Activated CD4-positive, alpha-beta memory T cell treated with anti-CD3 and anti-CD28 coated beads for 36 hours (primary cell): ENCODE measurements at regions not wholly inside any gene's neighbourhood (a gene's known extent, or its start where the extent isn't known, plus 50 kb on each side); places are given as distances from the start of the nearest gene placed in this dataset.

Experiments used
- CTCF ChIA-PET: fragments of 350-600 bp; sonication (Branson Sonifier 250); formaldehyde crosslinking; loops from one replicate; lab custom pipeline; 2021; ENCODE audit warnings: antibody characterized with exemption, inconsistent platforms; lab: Charles Lee
- POLR2A ChIA-PET: fragments of 350-600 bp; sonication (Branson Sonifier 250); formaldehyde crosslinking; loops from one replicate; lab custom pipeline; 2021; ENCODE audit warnings: antibody characterized with exemption; lab: Charles Lee
- DNase-seq: peaks from one replicate; pipeline ENCODE4 v3.0.0-alpha.2; 2020
- H3K27ac Mint-ChIP-seq: one replicate; pipeline ENCODE4 v1.8.0; 2021; ENCODE audit warnings: mixed read lengths
- H3K27me3 Mint-ChIP-seq: one replicate; pipeline ENCODE4 v1.8.0; 2021; ENCODE audit warnings: mixed read lengths
- H3K36me3 Mint-ChIP-seq: one replicate; pipeline ENCODE4 v1.8.0; 2021; ENCODE audit warnings: mixed read lengths
- H3K4me1 Mint-ChIP-seq: one replicate; pipeline ENCODE4 v1.8.0; 2021; ENCODE audit warnings: low read depth, mixed read lengths
- H3K4me3 Mint-ChIP-seq: one replicate; pipeline ENCODE4 v1.8.0; 2021; ENCODE audit warnings: mild to moderate bottlenecking, mixed read lengths
- H3K9me3 Mint-ChIP-seq: one replicate; pipeline ENCODE4 v1.8.0; 2021; ENCODE audit warnings: mixed read lengths
- intact Hi-C: fragments of 100-400 bp; cut with micrococcal nuclease; formaldehyde crosslinking; loops from one replicate; pipeline ENCODE4 v1.15.1; 2023

- no peaks in the 10 kb centered on the region for H3K36me3 Mint-ChIP-seq
- H3K4me3 Mint-ChIP-seq = no peak overlapping the region
- peaks cover 2% of the 10 kb centered on the region for H3K9me3 Mint-ChIP-seq
- H3K27me3 Mint-ChIP-seq = no peaks in the 10 kb centered on the region
- no peak overlapping the region for H3K27ac Mint-ChIP-seq
- no peak for DNase-seq
- ChIA-PET POLR2A (no interaction called here), CTCF (no interaction called here)
- H3K4me1 Mint-ChIP-seq = peaks cover 8% of the 10 kb centered on the region
- intact Hi-C loops = no loop called here
These were observed 154.8 kb upstream of the RAB4A start for GRCh38 chr1:229116114-229116513.

DNA sequence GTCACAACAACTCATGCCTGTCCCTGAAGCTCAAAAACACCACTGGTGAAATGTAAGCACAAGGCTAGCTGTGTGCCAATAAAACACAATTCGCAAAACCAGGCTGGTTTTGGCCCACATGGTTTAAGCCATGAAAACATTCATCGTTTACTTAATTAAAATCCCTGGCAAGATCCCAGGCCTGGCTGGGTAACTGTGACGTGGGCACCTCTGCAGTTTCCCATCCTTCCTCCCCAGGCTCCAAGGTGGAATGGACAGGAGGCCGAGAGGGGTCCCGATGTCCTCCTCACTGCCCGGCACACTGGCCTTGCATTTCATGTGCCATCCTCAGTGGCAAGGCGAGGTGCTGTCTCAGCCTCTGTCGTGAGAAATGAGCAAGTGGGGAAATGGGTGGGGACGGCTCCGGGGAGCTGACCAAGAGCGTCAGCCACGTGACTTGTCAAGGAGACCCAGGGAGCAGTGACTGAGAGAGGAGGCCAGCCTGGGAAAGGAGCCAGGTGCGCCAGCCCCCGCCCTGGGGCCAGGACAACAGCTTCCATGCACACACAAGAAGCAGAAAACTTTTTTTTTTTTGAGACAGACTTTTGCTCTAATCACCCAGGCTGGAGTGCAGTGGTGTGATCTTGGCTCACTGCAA, 153.1 kb upstream of the RAB4A start:
- POLR2A ChIA-PET = no interaction called here
- Mint-ChIP-seq H3K9me3 (peaks cover 2% of the 10 kb centered on the region), H3K4me3 (no peak overlapping the region), H3K36me3 (no peaks in the 10 kb centered on the region), H3K27ac (no peak overlapping the region), H3K4me1 (peaks cover 8% of the 10 kb centered on the region), H3K27me3 (no peaks in the 10 kb centered on the region)
- CTCF ChIA-PET = no interaction called here
- no peak for DNase-seq
- intact Hi-C loops = no loop called here

DNA sequence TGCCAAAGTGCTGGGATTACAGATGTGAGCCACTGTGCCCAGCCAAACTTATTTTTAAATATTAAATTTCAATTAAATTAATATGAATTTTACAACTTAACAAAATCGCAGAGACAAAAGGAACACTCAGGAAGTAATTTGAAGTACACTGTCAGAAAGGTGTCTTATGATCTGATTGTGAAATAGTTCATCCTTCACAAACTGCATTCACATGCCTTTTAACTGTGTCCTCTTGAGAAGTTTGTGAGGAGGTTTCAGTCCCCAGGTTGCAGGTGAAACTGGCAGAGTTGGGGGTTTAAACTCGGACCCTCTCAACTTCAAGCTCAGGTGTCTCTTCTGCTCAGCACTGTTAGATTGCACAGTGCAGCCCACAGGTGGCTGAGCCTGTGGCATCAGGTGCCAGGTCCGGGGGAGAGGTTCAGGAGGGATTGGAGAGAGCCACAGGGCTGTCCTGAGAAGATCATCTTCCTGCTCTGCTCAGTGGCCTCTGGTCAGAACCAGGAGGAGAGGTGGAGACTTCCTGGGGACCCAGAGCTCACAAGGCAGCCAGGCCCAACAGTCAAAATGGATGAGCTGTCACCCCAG, 152.3 kb upstream of the RAB4A start:
- Mint-ChIP-seq H3K27ac (no peak overlapping the region), H3K4me1 (peaks cover 8% of the 10 kb centered on the region), H3K9me3 (peaks cover 2% of the 10 kb centered on the region), H3K4me3 (no peak overlapping the region), H3K36me3 (no peaks in the 10 kb centered on the region), H3K27me3 (no peaks in the 10 kb centered on the region)
- DNase-seq = no peak
- ChIA-PET POLR2A (no interaction called here), CTCF (no interaction called here)
- intact Hi-C loops = no loop called here

DNA sequence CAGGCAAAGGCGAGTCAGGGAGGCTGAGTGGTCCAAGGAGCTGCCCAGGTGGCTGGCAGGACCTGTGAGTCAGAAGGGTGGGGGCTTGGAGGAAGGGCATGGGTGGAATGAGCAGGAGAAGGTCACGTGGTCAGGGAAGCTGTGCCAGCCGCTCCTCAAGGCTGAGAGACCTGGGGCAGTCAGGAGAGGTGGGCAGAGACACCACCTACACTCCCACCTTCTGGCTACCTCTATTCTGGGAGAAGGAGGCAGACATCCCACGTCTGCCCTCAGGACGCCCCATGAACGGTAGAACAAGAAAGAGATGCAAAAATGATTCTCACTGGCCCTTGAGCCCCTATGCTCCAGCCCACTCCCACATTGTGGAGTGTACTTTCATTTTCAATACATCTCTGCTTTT, 151.8 kb upstream of the RAB4A start:
- CTCF ChIA-PET = no interaction called here
- Mint-ChIP-seq H3K9me3 (peaks cover 2% of the 10 kb centered on the region), H3K27ac (no peak overlapping the region), H3K4me1 (peaks cover 5% of the 10 kb centered on the region), H3K36me3 (no peaks in the 10 kb centered on the region), H3K27me3 (no peaks in the 10 kb centered on the region), H3K4me3 (no peak overlapping the region)
- intact Hi-C loops = no loop called here
- no peak for DNase-seq
- POLR2A ChIA-PET = no interaction called here

DNA sequence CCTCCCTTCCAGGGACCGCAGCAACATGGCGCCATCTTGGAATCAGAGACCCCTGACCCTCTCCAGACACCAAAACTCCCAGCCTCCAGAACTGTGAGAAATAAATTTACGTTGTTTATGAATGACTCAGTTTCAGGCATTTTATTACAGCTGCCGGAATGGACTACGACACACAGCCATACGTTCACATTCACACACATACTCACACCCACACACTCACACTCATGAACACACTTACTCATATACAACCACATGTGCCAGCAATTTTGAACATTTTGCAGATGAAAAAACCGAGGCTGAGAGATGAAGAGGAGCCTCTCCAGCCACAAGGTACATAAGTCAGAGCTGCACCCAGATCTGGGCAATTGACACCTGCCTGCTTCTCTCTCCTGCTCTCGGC, 151.0 kb upstream of the RAB4A start:
- DNase-seq = no peak
- no peaks in the 10 kb centered on the region for H3K4me1 Mint-ChIP-seq
- H3K36me3 Mint-ChIP-seq = no peaks in the 10 kb centered on the region
- peaks cover 2% of the 10 kb centered on the region for H3K9me3 Mint-ChIP-seq
- no peaks in the 10 kb centered on the region for H3K27me3 Mint-ChIP-seq
- ChIA-PET POLR2A (no interaction called here), CTCF (no interaction called here)
- no peak overlapping the region for H3K27ac Mint-ChIP-seq
- H3K4me3 Mint-ChIP-seq = no peak overlapping the region
- intact Hi-C loops = no loop called here

DNA sequence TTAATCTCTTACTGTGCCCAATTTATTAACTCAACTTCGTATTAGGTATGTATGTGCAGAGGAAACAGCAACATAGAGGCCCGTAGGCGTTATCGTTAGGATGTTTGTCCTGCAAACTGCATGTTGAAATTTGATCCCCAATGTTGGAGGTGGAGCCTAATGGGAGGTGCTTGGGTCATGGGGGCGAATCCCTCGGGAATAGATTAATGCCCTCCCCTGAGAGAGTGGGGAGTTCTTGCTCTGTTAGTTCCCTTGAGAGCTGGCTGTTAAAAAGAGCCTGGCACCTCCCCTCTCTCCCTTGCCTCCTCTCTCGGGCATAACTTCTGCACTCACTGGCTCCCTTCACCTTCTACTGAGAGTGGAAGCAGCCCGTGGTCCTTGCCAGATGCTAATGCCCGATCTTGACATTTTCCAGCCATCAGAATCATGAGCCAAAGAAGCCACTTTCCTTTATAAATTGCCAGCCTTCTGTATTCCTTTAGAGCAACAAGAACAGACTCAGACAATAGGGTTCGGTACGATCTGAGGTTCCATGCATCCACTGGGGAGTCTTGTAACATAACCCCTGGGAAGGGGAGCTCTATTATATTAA, 149.0 kb upstream of the RAB4A start:
- ChIA-PET CTCF (no interaction called here), POLR2A (no interaction called here)
- H3K4me3 Mint-ChIP-seq = no peak overlapping the region
- DNase-seq = no peak
- no peak overlapping the region for H3K27ac Mint-ChIP-seq
- no peaks in the 10 kb centered on the region for H3K36me3 Mint-ChIP-seq
- H3K27me3 Mint-ChIP-seq = no peaks in the 10 kb centered on the region
- intact Hi-C loops = no loop called here
- H3K9me3 Mint-ChIP-seq = peaks cover 2% of the 10 kb centered on the region
- peaks cover 3% of the 10 kb centered on the region for H3K4me1 Mint-ChIP-seq

DNA sequence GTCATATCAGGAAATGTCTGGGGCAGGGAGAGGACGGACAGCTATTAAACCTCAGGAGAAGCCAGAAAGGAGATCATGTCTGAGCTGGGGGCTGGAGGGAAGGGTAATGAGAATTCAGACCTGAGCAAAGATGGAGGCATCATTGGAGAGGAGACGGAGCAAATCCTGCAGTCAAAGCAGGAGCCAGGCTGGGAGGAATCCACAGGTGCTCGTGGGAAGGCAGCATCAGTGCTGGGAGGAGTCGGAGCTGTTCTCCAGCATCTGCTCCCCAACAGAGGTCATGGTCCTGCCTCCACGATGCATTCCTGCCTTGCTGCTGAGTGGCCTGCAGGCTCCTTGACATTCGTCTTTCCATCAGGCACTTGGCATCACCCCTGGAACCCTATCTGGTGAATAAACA, 148.3 kb upstream of the RAB4A start:
- POLR2A ChIA-PET = no interaction called here
- CTCF ChIA-PET = no interaction called here
- H3K36me3 Mint-ChIP-seq = no peaks in the 10 kb centered on the region
- peaks cover 10% of the 10 kb centered on the region for H3K4me1 Mint-ChIP-seq
- no peak overlapping the region for H3K4me3 Mint-ChIP-seq
- H3K9me3 Mint-ChIP-seq = peaks cover 2% of the 10 kb centered on the region
- DNase-seq = no peak
- intact Hi-C loops = no loop called here
- H3K27me3 Mint-ChIP-seq = no peaks in the 10 kb centered on the region
- no peak overlapping the region for H3K27ac Mint-ChIP-seq

DNA sequence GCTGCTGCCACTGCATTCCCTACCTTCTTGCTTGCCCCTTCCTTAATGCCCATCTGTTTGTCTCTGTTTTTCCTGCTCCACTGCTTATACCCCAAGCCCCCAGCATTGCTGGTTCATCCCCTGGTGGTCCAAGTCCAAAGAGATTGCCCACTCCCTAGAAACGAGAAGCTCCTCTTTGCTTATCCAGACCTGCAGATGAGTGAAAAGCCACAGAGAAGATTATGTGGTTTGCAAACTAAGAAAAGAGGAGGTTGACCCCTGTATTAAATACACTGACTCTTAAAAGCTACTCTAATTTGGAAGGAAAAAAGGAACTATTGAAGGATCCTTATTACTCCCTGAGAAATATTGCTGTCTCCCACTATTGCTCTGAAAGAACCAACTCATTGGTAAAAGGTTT, 146.8 kb upstream of the RAB4A start:
- no peak overlapping the region for H3K27ac Mint-ChIP-seq
- H3K4me1 Mint-ChIP-seq = peaks cover 20% of the 10 kb centered on the region
- intact Hi-C loops = no loop called here
- CTCF ChIA-PET = no interaction called here
- no peak overlapping the region for H3K4me3 Mint-ChIP-seq
- POLR2A ChIA-PET = no interaction called here
- no peaks in the 10 kb centered on the region for H3K27me3 Mint-ChIP-seq
- H3K9me3 Mint-ChIP-seq = peaks cover 2% of the 10 kb centered on the region
- H3K36me3 Mint-ChIP-seq = no peaks in the 10 kb centered on the region
- no peak for DNase-seq

GRCh38 chr1:229124520-229125124, 146.3 kb upstream of the RAB4A start:
- Mint-ChIP-seq H3K4me3 (no peak overlapping the region), H3K9me3 (no peaks in the 10 kb centered on the region), H3K27me3 (no peaks in the 10 kb centered on the region), H3K36me3 (no peaks in the 10 kb centered on the region), H3K4me1 (peaks cover 25% of the 10 kb centered on the region), H3K27ac (no peak overlapping the region)
- DNase-seq = no peak
- POLR2A ChIA-PET = no interaction called here
- CTCF ChIA-PET = no interaction called here
- intact Hi-C loops = loop anchor here (5.0 kb wide), 2 partner anchors 103 to 332 kb away; no protein-coding TSS in a partner anchor

DNA sequence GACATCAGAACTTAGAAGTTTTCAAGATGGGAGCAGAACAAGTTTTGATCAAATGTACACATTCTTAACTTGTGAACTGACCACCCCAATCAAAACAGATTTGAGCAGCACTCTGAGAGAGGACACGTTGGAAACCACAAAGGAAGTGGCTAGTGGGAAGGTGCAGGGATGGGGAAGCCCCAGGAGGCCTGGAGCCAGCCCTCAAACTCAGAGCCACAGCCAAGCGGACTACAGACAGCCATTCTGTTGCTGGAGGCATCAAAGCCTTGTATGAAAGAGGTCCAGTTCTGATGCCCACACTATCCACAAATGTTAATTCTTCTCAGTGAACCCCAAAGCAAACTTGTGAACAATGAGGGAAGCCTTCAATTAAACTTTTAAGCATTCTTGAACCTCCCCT, 143.6 kb upstream of the RAB4A start:
- peak; percentile 63 for DNase-seq
- Mint-ChIP-seq H3K9me3 (no peaks in the 10 kb centered on the region), H3K36me3 (no peaks in the 10 kb centered on the region), H3K4me1 (peaks cover 46% of the 10 kb centered on the region), H3K27me3 (no peaks in the 10 kb centered on the region), H3K27ac (no peak overlapping the region), H3K4me3 (no peak overlapping the region)
- POLR2A ChIA-PET = no interaction called here
- intact Hi-C loops = loop anchor here (5.0 kb wide), 2 partner anchors 100 to 335 kb away; no protein-coding TSS in a partner anchor
- CTCF ChIA-PET = no interaction called here

DNA sequence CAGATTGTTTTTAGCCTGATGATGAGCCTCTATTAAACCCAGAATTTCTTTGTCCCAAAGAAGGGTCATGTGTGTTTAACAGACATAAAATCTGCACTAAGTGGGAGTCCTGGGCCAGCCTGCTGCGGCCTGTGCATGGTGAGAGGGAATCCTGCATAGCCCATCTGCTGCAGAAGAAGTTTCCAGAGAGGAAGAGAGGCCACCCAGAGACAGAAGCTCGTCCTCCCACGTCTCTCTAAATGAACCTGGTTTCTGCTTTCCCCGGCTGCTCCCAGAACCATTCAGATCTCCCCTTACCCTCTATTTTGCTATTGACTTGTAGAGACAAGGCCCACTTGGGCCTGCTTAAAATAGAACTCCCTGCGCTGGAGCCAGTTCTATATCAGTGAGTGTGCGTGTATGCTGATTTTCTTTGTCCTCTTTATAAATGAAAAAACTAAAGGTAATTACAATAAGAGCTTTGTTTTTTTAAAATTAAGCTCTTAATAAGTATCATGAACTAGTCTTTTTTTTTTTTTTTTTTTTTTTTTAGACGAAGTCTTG, 142.8 kb upstream of the RAB4A start:
- intact Hi-C loops = loop anchor here (5.0 kb wide), 2 partner anchors 99 to 336 kb away; no protein-coding TSS in a partner anchor
- Mint-ChIP-seq H3K36me3 (no peaks in the 10 kb centered on the region), H3K4me1 (peaks cover 46% of the 10 kb centered on the region), H3K4me3 (no peak overlapping the region), H3K9me3 (no peaks in the 10 kb centered on the region), H3K27ac (no peak overlapping the region), H3K27me3 (no peaks in the 10 kb centered on the region)
- CTCF ChIA-PET = interaction anchor here (2.6 kb wide), 1 partner anchor 99 kb away, joined by 8 read pairs; no protein-coding TSS in a partner anchor
- POLR2A ChIA-PET = interaction anchor here (0.9 kb wide), 1 partner anchor 12 kb away, joined by 3 read pairs; no protein-coding TSS in a partner anchor
- no peak for DNase-seq
